ENCODE measurements at regions not wholly inside any gene's neighbourhood (a gene's known extent, or its start where the extent isn't known, plus 50 kb on each side); places are given as distances from the start of the nearest gene placed in this dataset.
"Not testable (repeated sequence)": the region's sequence is repeated elsewhere in the genome, so short reads cannot be mapped to it uniquely, and the experiment has no call there.

DNA sequence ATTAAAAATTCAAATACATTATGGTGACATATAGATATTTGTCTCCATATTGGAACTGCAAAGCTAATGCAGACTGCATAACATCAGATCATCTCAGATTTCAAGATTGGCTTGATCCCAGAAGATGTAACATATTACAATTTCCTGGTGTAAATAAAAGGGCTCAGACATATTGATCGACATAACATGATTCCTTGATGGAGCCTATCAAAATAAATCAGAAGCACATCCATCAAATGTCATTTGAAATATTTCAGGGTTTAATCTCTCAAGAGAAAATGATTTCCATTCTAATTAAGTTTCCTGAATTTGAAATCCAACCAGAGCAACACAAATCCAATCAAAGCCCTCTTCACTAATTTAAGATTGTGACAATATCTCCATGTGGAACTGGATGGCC, 75.1 kb upstream of the UNC13C start:
- intact Hi-C loops (cut with DNase I), result no loop called here
- H3K4me3 ChIP-seq, result no peak overlapping the region
- DNase-seq, result no peak
- H3K9me3 ChIP-seq, result no peaks in the 10 kb centered on the region
- H3K27ac ChIP-seq, result no peak overlapping the region
- H3K27me3 ChIP-seq, result no peaks in the 10 kb centered on the region
- no peaks in the 10 kb centered on the region for H3K36me3 ChIP-seq
- TF ChIP-seq, protein P1, sequence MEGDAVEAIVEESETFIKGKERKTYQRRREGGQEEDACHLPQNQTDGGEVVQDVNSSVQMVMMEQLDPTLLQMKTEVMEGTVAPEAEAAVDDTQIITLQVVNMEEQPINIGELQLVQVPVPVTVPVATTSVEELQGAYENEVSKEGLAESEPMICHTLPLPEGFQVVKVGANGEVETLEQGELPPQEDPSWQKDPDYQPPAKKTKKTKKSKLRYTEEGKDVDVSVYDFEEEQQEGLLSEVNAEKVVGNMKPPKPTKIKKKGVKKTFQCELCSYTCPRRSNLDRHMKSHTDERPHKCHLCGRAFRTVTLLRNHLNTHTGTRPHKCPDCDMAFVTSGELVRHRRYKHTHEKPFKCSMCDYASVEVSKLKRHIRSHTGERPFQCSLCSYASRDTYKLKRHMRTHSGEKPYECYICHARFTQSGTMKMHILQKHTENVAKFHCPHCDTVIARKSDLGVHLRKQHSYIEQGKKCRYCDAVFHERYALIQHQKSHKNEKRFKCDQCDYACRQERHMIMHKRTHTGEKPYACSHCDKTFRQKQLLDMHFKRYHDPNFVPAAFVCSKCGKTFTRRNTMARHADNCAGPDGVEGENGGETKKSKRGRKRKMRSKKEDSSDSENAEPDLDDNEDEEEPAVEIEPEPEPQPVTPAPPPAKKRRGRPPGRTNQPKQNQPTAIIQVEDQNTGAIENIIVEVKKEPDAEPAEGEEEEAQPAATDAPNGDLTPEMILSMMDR (IDR thresholded peaks at IDR 0.05), result no peak
- no peaks in the 10 kb centered on the region for H3K4me1 ChIP-seq
- H3K9ac ChIP-seq (ENCODE audit: low read depth in 2 of 2, low read length in 2 of 2), result no peak overlapping the region

DNA sequence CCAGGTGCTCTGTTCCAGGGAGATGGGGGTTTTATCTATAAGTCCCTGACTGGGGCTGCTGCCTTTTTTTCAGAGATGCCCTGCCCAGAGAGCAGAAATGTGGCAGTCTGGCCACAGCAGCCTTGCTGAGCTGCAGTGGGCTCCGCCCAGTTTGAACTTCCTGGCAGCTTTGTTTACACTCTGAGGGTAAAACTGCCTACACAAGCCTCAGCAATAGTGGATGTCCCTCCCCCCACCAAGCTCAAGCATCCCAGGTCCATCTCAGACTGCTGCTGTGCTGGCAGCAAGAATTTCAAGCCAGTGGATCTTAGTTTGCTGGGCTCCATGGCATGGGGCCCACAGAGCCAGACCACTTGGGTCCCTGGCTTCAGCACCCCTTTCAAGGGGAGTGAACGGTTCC, 84.8 kb upstream of the UNC13C start:
- H3K9me3 ChIP-seq; H3K4me1 ChIP-seq; H3K36me3 ChIP-seq; H3K4me3 ChIP-seq; intact Hi-C loops (cut with DNase I); H3K27ac ChIP-seq; H3K27me3 ChIP-seq; H3K9ac ChIP-seq (ENCODE audit: low read depth in 2 of 2, low read length in 2 of 2): not testable (repeated sequence)
- DNase-seq, result peak; percentile 41

DNA sequence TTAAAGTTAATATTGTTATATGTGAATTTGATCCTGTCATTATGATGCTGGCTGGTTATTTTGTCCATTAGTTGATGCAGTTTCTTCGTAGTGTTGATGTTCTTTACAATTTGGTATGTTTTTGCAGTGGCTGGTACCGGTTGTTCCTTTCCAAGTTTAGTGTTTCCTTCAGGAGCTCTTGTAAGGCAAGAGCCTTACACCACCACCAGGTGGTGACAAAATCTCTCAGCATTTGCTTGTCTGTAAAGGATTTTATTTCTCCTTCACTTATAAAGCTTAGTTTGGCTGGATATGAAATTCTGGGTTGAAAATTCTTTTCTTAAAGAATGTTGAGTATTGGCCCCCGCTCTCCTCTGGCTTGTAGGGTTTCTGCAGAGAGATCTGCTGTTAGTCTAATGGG, 86.4 kb upstream of the UNC13C start:
- H3K4me3 ChIP-seq; H3K9me3 ChIP-seq; H3K4me1 ChIP-seq; intact Hi-C loops (cut with DNase I); H3K9ac ChIP-seq (ENCODE audit: low read depth in 2 of 2, low read length in 2 of 2); H3K36me3 ChIP-seq; DNase-seq; H3K27ac ChIP-seq; H3K27me3 ChIP-seq: not testable (repeated sequence)
- TF ChIP-seq, protein P1 (IDR thresholded peaks at IDR 0.05), result peak; percentile 27

DNA sequence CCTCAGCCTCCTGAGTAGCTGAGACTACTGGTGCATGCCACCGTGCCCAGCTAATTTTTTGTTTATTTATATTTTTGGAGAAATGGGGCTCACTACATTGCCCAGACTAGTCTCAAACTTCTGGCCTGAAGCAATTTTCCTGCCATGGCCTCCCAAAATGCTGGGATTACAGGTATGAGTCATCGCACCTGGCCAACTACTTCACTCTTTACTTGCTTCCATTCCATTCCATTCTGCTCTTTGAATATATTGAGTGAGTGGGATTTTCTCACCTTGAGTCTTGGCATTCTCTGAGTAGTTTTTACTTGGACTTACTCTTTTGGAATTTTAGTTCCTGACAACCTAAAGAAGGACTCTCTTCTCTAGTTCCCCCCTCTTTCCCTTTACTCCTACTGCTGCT, 93.8 kb upstream of the UNC13C start:
- no peak for DNase-seq
- Histone ChIP-seq H3K27me3 (no peaks in the 10 kb centered on the region), H3K4me1 (no peaks in the 10 kb centered on the region), H3K4me3 (no peak overlapping the region), H3K27ac (no peak overlapping the region), H3K9ac (ENCODE audit: low read depth in 2 of 2, low read length in 2 of 2) (no peak overlapping the region), H3K9me3 (no peaks in the 10 kb centered on the region), H3K36me3 (no peaks in the 10 kb centered on the region)
- intact Hi-C loops (cut with DNase I), result no loop called here
- TF ChIP-seq, protein P1 (IDR thresholded peaks at IDR 0.05), result no peak

DNA sequence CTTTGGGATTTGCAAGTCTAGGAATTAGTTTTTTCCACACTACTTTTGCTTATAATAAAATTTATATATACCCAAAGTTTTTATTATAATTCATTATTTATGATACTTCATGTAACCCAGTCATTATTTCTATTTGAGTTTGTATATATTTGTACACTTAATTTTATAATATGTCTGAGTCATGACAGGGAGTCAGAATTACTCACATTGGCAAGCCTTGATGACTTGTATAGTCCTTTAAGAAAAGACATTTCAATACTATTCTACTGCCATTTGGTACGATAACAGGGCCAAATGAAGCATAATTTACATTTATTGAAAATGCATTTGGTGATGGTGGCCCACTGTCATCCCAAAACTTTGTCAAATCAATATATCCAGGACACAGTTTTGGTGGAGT, 95.9 kb upstream of the UNC13C start:
- TF ChIP-seq, protein P1 (IDR thresholded peaks at IDR 0.05), result no peak
- H3K4me3 ChIP-seq, result no peak overlapping the region
- H3K4me1 ChIP-seq, result no peaks in the 10 kb centered on the region
- H3K9me3 ChIP-seq, result no peaks in the 10 kb centered on the region
- no peak for DNase-seq
- H3K27me3 ChIP-seq, result no peaks in the 10 kb centered on the region
- H3K9ac ChIP-seq (ENCODE audit: low read depth in 2 of 2, low read length in 2 of 2), result no peak overlapping the region
- intact Hi-C loops (cut with DNase I), result no loop called here
- H3K36me3 ChIP-seq, result no peaks in the 10 kb centered on the region
- no peak overlapping the region for H3K27ac ChIP-seq

DNA sequence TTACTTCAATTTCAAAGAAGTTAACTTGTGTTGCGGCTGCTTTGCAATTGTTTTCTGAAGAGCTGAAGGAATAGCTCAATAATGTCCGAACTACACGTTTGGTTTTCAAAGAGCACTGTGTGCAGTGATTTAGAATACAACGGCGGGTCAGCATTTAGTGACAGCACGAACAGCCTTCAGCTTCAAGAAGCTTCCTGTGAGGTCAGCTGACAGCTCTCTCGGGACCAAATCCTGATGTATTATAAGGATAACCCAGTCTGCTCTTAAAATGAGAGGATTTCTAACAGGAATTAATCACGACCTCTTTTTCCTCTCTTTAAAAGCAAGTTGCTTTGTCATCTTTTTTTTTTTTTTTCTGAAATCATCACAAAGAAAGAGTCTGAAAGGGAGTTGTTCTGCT, 97.9 kb upstream of the UNC13C start:
- Histone ChIP-seq H3K27me3 (no peaks in the 10 kb centered on the region), H3K4me3 (no peak overlapping the region), H3K36me3 (no peaks in the 10 kb centered on the region), H3K4me1 (no peaks in the 10 kb centered on the region), H3K27ac (no peak overlapping the region), H3K9me3 (no peaks in the 10 kb centered on the region), H3K9ac (ENCODE audit: low read depth in 2 of 2, low read length in 2 of 2) (no peak overlapping the region)
- TF ChIP-seq, protein P1 (IDR thresholded peaks at IDR 0.05), result no peak
- no peak for DNase-seq
- intact Hi-C loops (cut with DNase I), result no loop called here

Measured in colonic mucosa (tissue), 4 donors.